Body of pancreas (tissue), 4 donors: ENCODE measurements at regions not wholly inside any gene's neighbourhood (a gene's known extent, or its start where the extent isn't known, plus 50 kb on each side); places are given as distances from the start of the nearest gene placed in this dataset.

Experiments
- CTCF ChIP-seq, 7 experiments: fragments of 450-650 bp in 4 of 7; fragments of 200-600 bp in 3 of 7; sonication (generic) in 3 of 7; IDR thresholded peaks; one replicate each; pipeline ENCODE4 v1.5.1; 2016 to 2019; ENCODE audit warnings: antibody characterized with exemption in 7 of 7
- POLR2A ChIP-seq, 3 donors: fragments of 450-650 bp; IDR thresholded peaks; one replicate each; pipeline ENCODE4 v1.6.1; 2016; ENCODE audit warnings: antibody characterized with exemption in 3 of 3, mild to moderate bottlenecking in 2 of 3

GRCh38 chr20:37643400-37643799 is 50.4 kb upstream of the CTNNBL1 start:
- TF ChIP-seq CTCF (IDR thresholded peaks at IDR 0.05) (no peak), POLR2A (IDR thresholded peaks at IDR 0.05) (no peak)
